Activated naive CD8-positive, alpha-beta T cell treated with anti-CD3 and anti-CD28 coated beads, Interleukin-2, amount 10 ng/mL, durations not matched to agents 7 days and 5 days (primary cell): ENCODE measurements at regions not wholly inside any gene's neighbourhood (a gene's known extent, or its start where the extent isn't known, plus 50 kb on each side); places are given as distances from the start of the nearest gene placed in this dataset.

Source experiments
- ATAC-seq: fragments of 150-1000 bp; cut with Tn5 transposase; one replicate; pipeline ENCODE4 v1.10.0; 2021; ENCODE audit warnings: low read depth, moderate library complexity
- POLR2A ChIA-PET: fragments of 350-600 bp; sonication (Branson Sonifier 250); formaldehyde crosslinking; loops from one replicate; lab custom pipeline; 2021; ENCODE audit warnings: antibody characterized with exemption; lab: Charles Lee
- DNase-seq: peaks from one replicate; pipeline ENCODE4 v3.0.0; 2021
- H3K27ac Mint-ChIP-seq: one replicate; pipeline ENCODE4 v1.8.0; 2022; ENCODE audit warnings: mild to moderate bottlenecking, mixed read lengths
- H3K27me3 Mint-ChIP-seq: one replicate; pipeline ENCODE4 v1.8.0; 2022; ENCODE audit warnings: mild to moderate bottlenecking, moderate library complexity, mixed read lengths
- H3K36me3 Mint-ChIP-seq: one replicate; pipeline ENCODE4 v1.8.0; 2021; ENCODE audit warnings: mild to moderate bottlenecking, mixed read lengths
- H3K4me1 Mint-ChIP-seq: one replicate; pipeline ENCODE4 v1.8.0; 2021; ENCODE audit warnings: mixed read lengths
- H3K4me3 Mint-ChIP-seq: one replicate; pipeline ENCODE4 v1.8.0; 2022; ENCODE audit warnings: mild to moderate bottlenecking, moderate library complexity, mixed read lengths
- H3K9me3 Mint-ChIP-seq: one replicate; pipeline ENCODE4 v1.8.0; 2021; ENCODE audit warnings: mixed read lengths

GRCh38 chr9:89739916-89740315 lies 135.1 kb downstream of the GADD45G start:
- Mint-ChIP-seq H3K36me3 (peaks cover 2% of the 10 kb centered on the region), H3K4me3 (no peak overlapping the region), H3K9me3 (no peaks in the 10 kb centered on the region), H3K4me1 (peaks cover 61% of the 10 kb centered on the region), H3K27ac (peak overlapping the region; percentile 66), H3K27me3 (no peaks in the 10 kb centered on the region)
- POLR2A ChIA-PET, result interaction anchor here (1.5 kb wide), 1 partner anchor 24 kb away, joined by 5 read pairs; no protein-coding TSS in a partner anchor
- ATAC-seq (no peak), DNase-seq (no peak)

DNA sequence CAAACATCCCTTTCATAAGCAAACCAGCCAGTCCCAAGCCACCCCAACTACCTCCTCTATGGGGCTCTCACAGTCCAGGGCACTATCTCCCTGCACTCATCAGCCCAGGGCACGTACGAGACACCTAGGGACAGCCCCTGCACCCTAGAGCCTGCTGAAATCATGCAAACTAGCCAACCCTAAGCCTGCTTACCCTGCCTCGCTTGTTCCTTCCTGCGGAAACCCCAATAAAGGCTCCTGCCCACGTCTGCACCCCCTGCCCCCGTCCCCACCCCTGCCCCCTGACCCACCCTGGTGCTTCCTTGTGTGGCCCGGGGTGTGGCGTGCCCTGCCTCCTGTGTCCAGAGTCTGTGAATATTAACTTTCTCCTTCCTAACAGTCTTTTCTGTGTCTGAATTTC lies 135.9 kb downstream of the GADD45G start:
- Mint-ChIP-seq H3K4me3 (peak overlapping the region; percentile 18), H3K9me3 (no peaks in the 10 kb centered on the region), H3K27me3 (no peaks in the 10 kb centered on the region), H3K4me1 (peaks cover 63% of the 10 kb centered on the region), H3K36me3 (peaks cover 2% of the 10 kb centered on the region), H3K27ac (peak overlapping the region; percentile 49)
- DNase-seq, result peak; percentile 46
- POLR2A ChIA-PET, result no interaction called here
- ATAC-seq, result peak; percentile 40

DNA sequence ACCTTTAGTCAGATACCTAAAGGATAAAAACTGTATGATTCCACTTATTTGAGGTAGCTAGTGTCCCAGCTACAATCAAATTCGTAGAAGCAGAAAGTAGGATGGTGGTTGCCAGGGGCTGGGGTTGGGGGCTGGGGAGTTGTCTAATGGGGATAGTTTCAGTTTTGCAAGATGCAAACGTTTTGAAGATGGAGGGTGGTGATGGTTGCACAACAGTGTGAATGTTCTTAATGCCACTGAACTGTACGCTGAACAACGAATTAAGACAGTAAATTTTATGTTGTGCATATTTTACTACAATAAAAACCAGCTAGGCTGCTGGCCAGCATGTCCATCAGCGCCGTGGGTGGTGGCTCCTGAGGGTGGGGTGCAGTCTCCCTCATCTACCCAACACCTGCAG lies 137.8 kb downstream of the GADD45G start:
- peaks cover 2% of the 10 kb centered on the region for H3K36me3 Mint-ChIP-seq

GRCh38 chr9:89743216-89743572 lies 138.4 kb downstream of the GADD45G start:
- Mint-ChIP-seq H3K27ac (peak overlapping the region; percentile 93), H3K9me3 (no peaks in the 10 kb centered on the region), H3K4me1 (peaks cover 60% of the 10 kb centered on the region), H3K36me3 (peaks cover 2% of the 10 kb centered on the region), H3K27me3 (no peaks in the 10 kb centered on the region), H3K4me3 (peak overlapping the region; percentile 76)
- DNase-seq, result peak; percentile 82
- peak; percentile 37 for ATAC-seq
- POLR2A ChIA-PET, result interaction anchor here (0.7 to 3.2 kb wide), 26 partner anchors 8 to 256 kb away, joined by 3 to 50 read pairs (median 4); partner anchors contain the start of gene GADD45G

More for the DNA sequence above, 137.8 kb downstream of the GADD45G start:
- Mint-ChIP-seq H3K27ac (peak overlapping the region; percentile 93), H3K9me3 (no peaks in the 10 kb centered on the region), H3K27me3 (no peaks in the 10 kb centered on the region), H3K4me1 (peaks cover 60% of the 10 kb centered on the region), H3K4me3 (peak overlapping the region; percentile 76)
- ATAC-seq, result no peak
- no peak for DNase-seq
- POLR2A ChIA-PET, result interaction anchor here (0.7 to 3.2 kb wide), 14 partner anchors 9 to 139 kb away, joined by 3 to 50 read pairs (median 7); partner anchors contain the start of gene GADD45G

- peak overlapping the region; percentile 93 for H3K27ac Mint-ChIP-seq
- peaks cover 2% of the 10 kb centered on the region for H3K36me3 Mint-ChIP-seq
- no peaks in the 10 kb centered on the region for H3K9me3 Mint-ChIP-seq
- no peaks in the 10 kb centered on the region for H3K27me3 Mint-ChIP-seq
- POLR2A ChIA-PET, result interaction anchor here (0.7 to 3.2 kb wide), 28 partner anchors 9 to 256 kb away, joined by 3 to 50 read pairs (median 4); partner anchors contain the start of gene GADD45G
- DNase-seq (peak; percentile 81), ATAC-seq (peak; percentile 82)
- peaks cover 64% of the 10 kb centered on the region for H3K4me1 Mint-ChIP-seq
- H3K4me3 Mint-ChIP-seq, result peak overlapping the region; percentile 76
Measured at GRCh38 chr9:89743573-89744254, 138.9 kb downstream of the GADD45G start.

- peak; percentile 49 for DNase-seq
- no peaks in the 10 kb centered on the region for H3K27me3 Mint-ChIP-seq
- no peak for ATAC-seq
- no peaks in the 10 kb centered on the region for H3K9me3 Mint-ChIP-seq
- peaks cover 2% of the 10 kb centered on the region for H3K36me3 Mint-ChIP-seq
- peaks cover 64% of the 10 kb centered on the region for H3K4me1 Mint-ChIP-seq
- peak overlapping the region; percentile 76 for H3K4me3 Mint-ChIP-seq
- POLR2A ChIA-PET, result interaction anchor here (0.5 to 3.2 kb wide), 25 partner anchors 9 to 255 kb away, joined by 3 to 50 read pairs (median 4); partner anchors contain the start of gene GADD45G
- H3K27ac Mint-ChIP-seq, result peak overlapping the region; percentile 93
Measured at GRCh38 chr9:89744255-89744648, 139.4 kb downstream of the GADD45G start.

- H3K27me3 Mint-ChIP-seq, result no peaks in the 10 kb centered on the region
- H3K36me3 Mint-ChIP-seq, result peaks cover 6% of the 10 kb centered on the region
- no peaks in the 10 kb centered on the region for H3K9me3 Mint-ChIP-seq
- peak overlapping the region; percentile 93 for H3K27ac Mint-ChIP-seq
- H3K4me3 Mint-ChIP-seq, result peak overlapping the region; percentile 76
- POLR2A ChIA-PET, result interaction anchor here (0.5 to 3.2 kb wide), 6 partner anchors 34 to 140 kb away, joined by 3 to 50 read pairs (median 4); partner anchors contain the start of gene GADD45G
- no peak for ATAC-seq
- no peak for DNase-seq
- peaks cover 63% of the 10 kb centered on the region for H3K4me1 Mint-ChIP-seq
Measured at GRCh38 chr9:89744730-89745129, 139.9 kb downstream of the GADD45G start.

DNA sequence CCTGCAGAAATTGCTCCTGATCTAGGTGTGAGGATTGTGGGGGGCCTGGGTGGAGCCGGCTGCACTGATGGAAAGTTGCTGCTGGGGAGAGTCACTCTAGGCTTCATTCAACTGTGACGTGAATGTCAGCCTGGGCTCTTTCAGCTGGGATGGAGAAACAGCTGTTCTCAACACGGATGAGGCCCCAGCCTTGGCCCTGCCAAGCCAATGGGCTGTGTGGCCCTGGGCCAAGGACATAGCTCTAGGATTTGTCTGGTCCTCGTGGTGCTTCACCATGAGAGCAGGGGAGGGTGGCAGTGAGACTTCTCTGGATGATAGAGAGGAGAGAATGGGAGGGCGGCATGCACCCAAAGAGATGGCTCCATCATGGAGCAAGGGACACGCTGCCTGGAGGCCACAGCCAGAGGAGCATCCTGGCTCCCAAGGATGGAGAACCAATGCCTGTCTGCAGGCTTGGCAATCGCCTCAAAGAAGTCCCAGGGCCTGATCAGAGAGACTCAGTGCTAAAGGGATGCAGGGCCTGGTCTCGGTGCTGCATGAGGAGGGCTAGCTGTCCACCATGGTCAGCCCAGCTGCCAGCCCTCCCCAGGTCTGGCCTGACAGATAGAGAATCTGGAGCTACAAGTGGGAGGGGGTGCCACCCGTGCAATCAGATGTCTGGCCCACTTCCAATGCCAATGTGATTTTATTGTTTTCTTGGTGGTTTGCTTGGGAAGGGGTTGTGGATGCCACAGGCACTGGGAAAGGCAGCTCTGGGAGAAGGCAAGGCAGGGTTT lies 141.0 kb downstream of the GADD45G start:
- no peaks in the 10 kb centered on the region for H3K27me3 Mint-ChIP-seq
- H3K4me3 Mint-ChIP-seq, result peak overlapping the region; percentile 1
- POLR2A ChIA-PET, result interaction anchor here (1.6 to 3.2 kb wide), 2 partner anchors 44 to 141 kb away, joined by 4 to 50 read pairs; partner anchors contain the start of gene GADD45G

GRCh38 chr9:89746385-89747116 lies 141.7 kb downstream of the GADD45G start:
- DNase-seq (no peak), ATAC-seq (no peak)
- Mint-ChIP-seq H3K36me3 (peaks cover 6% of the 10 kb centered on the region), H3K4me3 (no peak overlapping the region), H3K27me3 (no peaks in the 10 kb centered on the region), H3K9me3 (no peaks in the 10 kb centered on the region), H3K27ac (peak overlapping the region; percentile 3), H3K4me1 (peaks cover 55% of the 10 kb centered on the region)
- POLR2A ChIA-PET, result interaction anchor here (1.1 kb wide), 1 partner anchor 143 kb away, joined by 3 read pairs; no protein-coding TSS in a partner anchor

More for the DNA sequence above, 141.0 kb downstream of the GADD45G start:
- Mint-ChIP-seq H3K9me3 (no peaks in the 10 kb centered on the region), H3K27ac (peak overlapping the region; percentile 93), H3K36me3 (peaks cover 6% of the 10 kb centered on the region), H3K4me1 (peaks cover 57% of the 10 kb centered on the region)
- DNase-seq (no peak), ATAC-seq (no peak)

- H3K36me3 Mint-ChIP-seq, result peaks cover 5% of the 10 kb centered on the region
- no peak overlapping the region for H3K27ac Mint-ChIP-seq
- no peaks in the 10 kb centered on the region for H3K9me3 Mint-ChIP-seq
- POLR2A ChIA-PET, result interaction anchor here (1.1 kb wide), 1 partner anchor 144 kb away, joined by 3 read pairs; no protein-coding TSS in a partner anchor
- DNase-seq (no peak), ATAC-seq (no peak)
- no peak overlapping the region for H3K4me3 Mint-ChIP-seq
- H3K27me3 Mint-ChIP-seq, result no peaks in the 10 kb centered on the region
- H3K4me1 Mint-ChIP-seq, result peaks cover 50% of the 10 kb centered on the region
Measured at GRCh38 chr9:89747596-89747995, 142.8 kb downstream of the GADD45G start.

GRCh38 chr9:89748021-89748670 lies 143.3 kb downstream of the GADD45G start:
- ATAC-seq, result no peak

More at GRCh38 chr9:89748021-89748670, 143.3 kb downstream of the GADD45G start:
- Mint-ChIP-seq H3K4me1 (peaks cover 46% of the 10 kb centered on the region), H3K27me3 (no peaks in the 10 kb centered on the region), H3K4me3 (peak overlapping the region; percentile 7), H3K9me3 (no peaks in the 10 kb centered on the region), H3K36me3 (peaks cover 5% of the 10 kb centered on the region), H3K27ac (peak overlapping the region; percentile 26)
- no peak for DNase-seq
- POLR2A ChIA-PET, result interaction anchor here (0.6 to 1.5 kb wide), 3 partner anchors 131 to 144 kb away, joined by 3 read pairs; partner anchors contain the start of gene GADD45G
